RWPE2 (cell line): ENCODE measurements at regions not wholly inside any gene's neighbourhood (a gene's known extent, or its start where the extent isn't known, plus 50 kb on each side); places are given as distances from the start of the nearest gene placed in this dataset.

Experiments used
- ATAC-seq: fragments of 200-7000 bp; cut with Tn5 transposase; 3 replicates; pipeline ENCODE4 v1.9.1; 2021; ENCODE audit warnings: low read depth
- DNase-seq: peaks from one replicate; pipeline ENCODE4 v3.0.0-alpha.2; 2020; ENCODE audit warnings: low spot score
- H3K27ac ChIP-seq: fragments of 450-650 bp; 2 replicates; pipeline ENCODE4 v1.5.1; 2017; ENCODE audit warnings: mild to moderate bottlenecking; ENCODE audit not compliant: poor library complexity, severe bottlenecking
- H3K27me3 ChIP-seq: fragments of 250-450 bp; sonication (Bioruptor Pico); 2 replicates; pipeline ENCODE4 v1.5.1; 2021; ENCODE audit warnings: mild to moderate bottlenecking, moderate library complexity; ENCODE audit not compliant: insufficient read depth, poor library complexity, severe bottlenecking
- H3K36me3 ChIP-seq: fragments of 250-450 bp; sonication (Bioruptor Pico); 2 replicates; pipeline ENCODE4 v1.5.1; 2020; ENCODE audit warnings: low read depth, mild to moderate bottlenecking, moderate library complexity
- H3K4me1 ChIP-seq: fragments of 250-450 bp; sonication (Bioruptor Pico); 2 replicates; pipeline ENCODE4 v1.5.1; 2021; ENCODE audit warnings: mild to moderate bottlenecking, moderate library complexity; ENCODE audit not compliant: insufficient read depth, poor library complexity, severe bottlenecking
- H3K4me3 ChIP-seq: fragments of 250-450 bp; sonication (Bioruptor Pico); 2 replicates; pipeline ENCODE4 v1.5.1; 2021; ENCODE audit warnings: mild to moderate bottlenecking, moderate library complexity; ENCODE audit not compliant: severe bottlenecking
- H3K9me3 ChIP-seq: fragments of 250-450 bp; sonication (Bioruptor Pico); 2 replicates; pipeline ENCODE4 v1.5.1; 2021; ENCODE audit warnings: mild to moderate bottlenecking, moderate library complexity; ENCODE audit not compliant: severe bottlenecking
- TF ChIP-seq, protein P1 (sequence below): fragments of 450-650 bp; IDR thresholded peaks from one replicate; pipeline ENCODE4 v1.5.1; 2017; ENCODE audit warnings: mild to moderate bottlenecking, moderate library complexity; ENCODE audit not compliant: poor library complexity, severe bottlenecking

DNA sequence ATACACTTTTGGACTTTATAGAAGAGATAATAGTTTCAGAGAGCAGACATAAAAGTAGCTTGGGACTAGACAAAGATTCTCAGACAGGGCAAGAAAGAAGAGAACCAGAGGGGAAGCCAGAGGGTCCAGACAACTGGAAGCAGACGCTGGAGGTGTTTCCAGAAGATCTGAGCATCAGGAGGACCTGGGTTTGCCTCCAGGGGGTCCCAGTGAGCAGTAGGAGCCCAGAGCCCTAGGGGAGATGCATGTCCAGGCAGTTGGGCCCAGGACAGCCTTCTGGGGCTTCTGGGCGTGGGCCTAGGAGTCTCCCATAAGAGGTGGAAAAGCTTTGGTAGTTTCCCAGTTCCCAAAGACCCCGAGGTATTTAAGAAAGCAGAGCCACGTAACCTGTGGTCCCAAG is 251.2 kb upstream of the ID2 start:
- Histone ChIP-seq H3K4me3 (no peak overlapping the region), H3K27me3 (no peaks in the 10 kb centered on the region), H3K27ac (no peak overlapping the region), H3K36me3 (no peaks in the 10 kb centered on the region), H3K9me3 (no peaks in the 10 kb centered on the region), H3K4me1 (no peaks in the 10 kb centered on the region)
- no peak for DNase-seq
- no peak for ATAC-seq
- TF ChIP-seq, protein P1, sequence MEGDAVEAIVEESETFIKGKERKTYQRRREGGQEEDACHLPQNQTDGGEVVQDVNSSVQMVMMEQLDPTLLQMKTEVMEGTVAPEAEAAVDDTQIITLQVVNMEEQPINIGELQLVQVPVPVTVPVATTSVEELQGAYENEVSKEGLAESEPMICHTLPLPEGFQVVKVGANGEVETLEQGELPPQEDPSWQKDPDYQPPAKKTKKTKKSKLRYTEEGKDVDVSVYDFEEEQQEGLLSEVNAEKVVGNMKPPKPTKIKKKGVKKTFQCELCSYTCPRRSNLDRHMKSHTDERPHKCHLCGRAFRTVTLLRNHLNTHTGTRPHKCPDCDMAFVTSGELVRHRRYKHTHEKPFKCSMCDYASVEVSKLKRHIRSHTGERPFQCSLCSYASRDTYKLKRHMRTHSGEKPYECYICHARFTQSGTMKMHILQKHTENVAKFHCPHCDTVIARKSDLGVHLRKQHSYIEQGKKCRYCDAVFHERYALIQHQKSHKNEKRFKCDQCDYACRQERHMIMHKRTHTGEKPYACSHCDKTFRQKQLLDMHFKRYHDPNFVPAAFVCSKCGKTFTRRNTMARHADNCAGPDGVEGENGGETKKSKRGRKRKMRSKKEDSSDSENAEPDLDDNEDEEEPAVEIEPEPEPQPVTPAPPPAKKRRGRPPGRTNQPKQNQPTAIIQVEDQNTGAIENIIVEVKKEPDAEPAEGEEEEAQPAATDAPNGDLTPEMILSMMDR, result no peak

DNA sequence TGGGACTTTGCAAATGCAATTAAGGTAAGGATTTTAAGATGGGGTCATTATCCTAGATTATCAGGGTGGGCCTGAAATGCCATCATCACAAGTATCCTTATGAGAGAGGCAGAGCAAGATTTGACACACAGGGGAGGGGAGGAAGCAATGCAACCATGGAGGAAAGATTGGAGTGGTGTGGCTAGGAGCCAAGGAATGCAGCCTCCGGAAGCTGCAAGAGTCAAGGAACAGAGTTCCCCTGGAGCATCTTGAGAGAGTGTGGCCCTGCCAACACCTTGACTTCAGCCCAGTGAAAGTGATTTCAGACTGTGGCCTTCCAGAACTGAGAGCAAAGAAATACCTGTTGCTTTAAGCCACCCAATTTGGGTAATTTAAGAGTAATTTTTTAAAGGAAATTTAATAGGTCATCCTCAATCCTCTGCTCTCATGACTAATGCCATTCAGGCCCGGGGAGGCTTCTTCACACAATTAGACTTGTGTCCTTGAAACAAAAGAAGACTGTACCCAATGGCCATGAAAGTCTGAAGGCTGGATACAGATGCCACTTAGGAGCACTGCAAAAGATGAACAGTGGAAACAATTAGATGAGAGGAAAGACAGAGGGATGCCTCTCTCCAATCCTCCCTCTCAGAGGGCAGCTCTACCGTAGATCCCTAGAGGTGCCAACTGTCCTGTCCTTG is 250.3 kb upstream of the ID2 start:
- Histone ChIP-seq H3K27ac (no peak overlapping the region), H3K4me3 (no peak overlapping the region), H3K27me3 (no peaks in the 10 kb centered on the region), H3K4me1 (no peaks in the 10 kb centered on the region), H3K9me3 (no peaks in the 10 kb centered on the region), H3K36me3 (no peaks in the 10 kb centered on the region)
- DNase-seq (no peak), ATAC-seq (no peak)
- TF ChIP-seq, protein P1, result no peak

DNA sequence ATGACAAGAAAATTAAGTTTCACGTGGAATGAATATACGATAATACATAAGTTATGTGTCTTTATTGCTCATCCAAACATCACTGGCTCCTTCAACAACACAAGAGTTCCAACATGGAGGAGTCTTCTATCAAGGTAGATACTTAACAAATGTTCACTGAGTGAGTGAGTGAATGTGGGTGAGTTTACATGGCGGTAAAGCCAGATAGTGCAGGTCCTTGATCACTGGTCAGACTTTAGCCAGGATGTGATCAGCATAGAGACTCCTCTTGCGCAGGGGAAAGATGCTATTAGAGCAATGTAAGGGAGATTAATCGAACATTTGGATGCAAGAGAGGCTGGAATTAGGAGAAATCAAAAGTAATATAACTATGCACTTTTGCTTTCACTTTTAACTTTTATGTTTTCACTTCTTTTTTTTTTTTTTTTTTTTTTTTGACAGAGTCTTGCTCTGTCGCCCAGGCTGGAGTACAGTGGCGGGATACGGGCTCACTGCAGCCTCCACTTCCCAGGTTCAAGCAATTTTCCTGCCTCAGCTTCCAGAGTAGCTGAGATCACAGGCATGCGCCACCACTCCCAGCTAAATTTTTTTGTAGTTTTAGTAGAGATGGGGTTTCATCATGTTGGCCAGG is 249.0 kb upstream of the ID2 start:
- DNase-seq (no peak), ATAC-seq (no peak)
- H3K4me3 ChIP-seq, result no peak overlapping the region
- H3K9me3 ChIP-seq, result no peaks in the 10 kb centered on the region
- no peak overlapping the region for H3K27ac ChIP-seq
- H3K4me1 ChIP-seq, result no peaks in the 10 kb centered on the region
- H3K36me3 ChIP-seq, result no peaks in the 10 kb centered on the region
- H3K27me3 ChIP-seq, result no peaks in the 10 kb centered on the region
- TF ChIP-seq, protein P1, result no peak

DNA sequence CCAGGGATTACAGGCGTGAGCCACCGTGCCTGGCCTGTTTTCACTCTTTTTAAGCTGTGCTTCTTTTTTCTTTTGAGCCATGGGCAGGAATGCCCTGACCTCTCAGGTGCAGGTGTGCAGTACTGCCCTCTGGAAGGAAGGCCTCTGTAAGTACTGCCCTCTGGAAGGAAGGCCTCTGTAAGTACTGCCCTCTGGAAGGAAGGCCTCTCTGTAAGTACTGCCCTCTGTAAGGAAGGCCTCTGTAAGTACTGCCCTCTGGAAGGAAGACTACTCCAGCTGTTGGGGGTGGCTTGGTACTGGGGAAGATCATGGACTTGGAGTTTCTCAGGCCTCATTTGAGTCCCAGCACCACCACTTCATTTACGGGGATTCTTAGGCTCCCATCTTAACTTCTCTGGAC is 248.5 kb upstream of the ID2 start:
- H3K27ac ChIP-seq, result no peak overlapping the region
- DNase-seq, result no peak
- no peaks in the 10 kb centered on the region for H3K4me1 ChIP-seq

More for the DNA sequence above, 248.5 kb upstream of the ID2 start:
- TF ChIP-seq, protein P1, result no peak
- Histone ChIP-seq H3K9me3 (no peaks in the 10 kb centered on the region), H3K4me3 (no peak overlapping the region), H3K27me3 (no peaks in the 10 kb centered on the region), H3K36me3 (no peaks in the 10 kb centered on the region)
- no peak for ATAC-seq
